Keratinocyte (primary cell): ENCODE measurements at regions not wholly inside any gene's neighbourhood (a gene's known extent, or its start where the extent isn't known, plus 50 kb on each side); places are given as distances from the start of the nearest gene placed in this dataset.

Experiments used
- EZH2 ChIP-seq: IDR thresholded peaks from one replicate; pipeline ENCODE4 v1.6.1; 2012; ENCODE audit warnings: inconsistent platforms, mild to moderate bottlenecking, low read length, moderate library complexity
- TF ChIP-seq, protein P1 (sequence below), 3 experiments: IDR thresholded peaks in 1 of 3; conservative IDR thresholded peaks in 1 of 3; optimal IDR thresholded peaks in 1 of 3; 2 replicates in 2 of 3; 3 replicates in 1 of 3; pipeline versions ENCODE3 to v1.5.1; 2011; ENCODE audit warnings: low read length in 3 of 3, mild to moderate bottlenecking in 3 of 3, moderate library complexity in 2 of 3, control low read depth in 1 of 3, inconsistent platforms in 1 of 3; ENCODE audit not compliant: insufficient read depth in 2 of 3; ENCODE audit errors: extremely low read depth in 1 of 3

DNA sequence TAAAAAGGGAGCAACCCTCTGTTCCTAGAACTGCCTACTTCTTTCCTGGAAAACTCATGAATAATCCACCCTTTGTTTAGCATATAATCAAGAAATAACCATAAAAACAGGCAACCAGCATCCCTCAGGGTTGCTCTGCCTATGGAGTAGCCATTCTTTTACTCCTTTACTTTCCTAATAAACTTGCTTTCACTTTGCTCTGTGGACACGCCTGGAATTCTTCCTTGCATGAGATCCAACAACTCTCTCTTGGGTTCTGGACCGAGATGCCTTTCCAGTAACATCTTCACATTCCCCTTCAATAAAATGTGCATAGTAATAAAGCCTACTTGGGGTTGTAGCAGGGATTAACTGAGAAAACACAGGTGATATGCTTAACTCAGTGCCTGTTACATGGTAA, 286.4 kb upstream of the AMIGO2 start:
- TF ChIP-seq EZH2, result no peak
- TF ChIP-seq, protein P1, sequence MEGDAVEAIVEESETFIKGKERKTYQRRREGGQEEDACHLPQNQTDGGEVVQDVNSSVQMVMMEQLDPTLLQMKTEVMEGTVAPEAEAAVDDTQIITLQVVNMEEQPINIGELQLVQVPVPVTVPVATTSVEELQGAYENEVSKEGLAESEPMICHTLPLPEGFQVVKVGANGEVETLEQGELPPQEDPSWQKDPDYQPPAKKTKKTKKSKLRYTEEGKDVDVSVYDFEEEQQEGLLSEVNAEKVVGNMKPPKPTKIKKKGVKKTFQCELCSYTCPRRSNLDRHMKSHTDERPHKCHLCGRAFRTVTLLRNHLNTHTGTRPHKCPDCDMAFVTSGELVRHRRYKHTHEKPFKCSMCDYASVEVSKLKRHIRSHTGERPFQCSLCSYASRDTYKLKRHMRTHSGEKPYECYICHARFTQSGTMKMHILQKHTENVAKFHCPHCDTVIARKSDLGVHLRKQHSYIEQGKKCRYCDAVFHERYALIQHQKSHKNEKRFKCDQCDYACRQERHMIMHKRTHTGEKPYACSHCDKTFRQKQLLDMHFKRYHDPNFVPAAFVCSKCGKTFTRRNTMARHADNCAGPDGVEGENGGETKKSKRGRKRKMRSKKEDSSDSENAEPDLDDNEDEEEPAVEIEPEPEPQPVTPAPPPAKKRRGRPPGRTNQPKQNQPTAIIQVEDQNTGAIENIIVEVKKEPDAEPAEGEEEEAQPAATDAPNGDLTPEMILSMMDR (optimal IDR thresholded peaks at IDR 0.05 in 1 of 3, IDR thresholded peaks at IDR 0.05 in 1 of 3, conservative IDR thresholded peaks at IDR 0.05 in 1 of 3; ENCODE audit: extremely low read depth in 1 of 3, insufficient read depth in 2 of 3, low read length in 3 of 3), result no peak
